ENCODE measurements at regions not wholly inside any gene's neighbourhood (a gene's known extent, or its start where the extent isn't known, plus 50 kb on each side); places are given as distances from the start of the nearest gene placed in this dataset.
A peak's percentile ranks its signal among the peaks of the same experiment; 100 is the strongest.

GRCh38 chr9:18240213-18240612, 233.7 kb upstream of the ADAMTSL1 start:
- Histone ChIP-seq H3K9me3 (ENCODE audit: control extremely low read depth in 1 of 5, control insufficient read depth in 4 of 5, insufficient read depth in 2 of 5, low read depth in 1 of 5, low read length in 4 of 5) (peaks cover 0 to 6% (median 2%) of the 10 kb centered on the region in 5 experiments), H3K4me1 (ENCODE audit: control extremely low read depth in 1 of 4, control insufficient read depth in 4 of 4, insufficient read depth in 4 of 4, low read length in 3 of 4) (no peaks in the 10 kb centered on the region), H3K27me3 (replicated peaks in 2 of 5; ENCODE audit: control insufficient read depth in 4 of 5, insufficient read depth in 5 of 5, low read length in 4 of 5) (peaks cover 0 to 20% (median 2%) of the 10 kb centered on the region in 5 experiments), H3K4me3 (ENCODE audit: control insufficient read depth in 1 of 7, extremely low read depth in 1 of 7, insufficient read depth in 4 of 7, low read depth in 2 of 7, low read length in 6 of 7) (no peak overlapping the region), H3K27ac (ENCODE audit: insufficient read depth in 1 of 2, low read depth in 1 of 2, low read length in 2 of 2, poor library complexity in 1 of 2, severe bottlenecking in 2 of 2) (no peak overlapping the region), H3K36me3 (ENCODE audit: control insufficient read depth in 4 of 4, insufficient read depth in 4 of 4, low read length in 3 of 4) (no peaks in the 10 kb centered on the region)
- WGBS (ENCODE audit: insufficient coverage) = no CpG with 5 or more reads among the region's 2 CpGs
- ChIA-PET CTCF (no interaction called here), POLR2A (no interaction called here)
- no peak for DNase-seq

GRCh38 chr9:18245911-18246310, 228.0 kb upstream of the ADAMTSL1 start:
- no CpG with 5 or more reads among the region's 4 CpGs for WGBS (ENCODE audit: insufficient coverage)
- CTCF ChIA-PET = no interaction called here
- POLR2A ChIA-PET = no interaction called here

DNA sequence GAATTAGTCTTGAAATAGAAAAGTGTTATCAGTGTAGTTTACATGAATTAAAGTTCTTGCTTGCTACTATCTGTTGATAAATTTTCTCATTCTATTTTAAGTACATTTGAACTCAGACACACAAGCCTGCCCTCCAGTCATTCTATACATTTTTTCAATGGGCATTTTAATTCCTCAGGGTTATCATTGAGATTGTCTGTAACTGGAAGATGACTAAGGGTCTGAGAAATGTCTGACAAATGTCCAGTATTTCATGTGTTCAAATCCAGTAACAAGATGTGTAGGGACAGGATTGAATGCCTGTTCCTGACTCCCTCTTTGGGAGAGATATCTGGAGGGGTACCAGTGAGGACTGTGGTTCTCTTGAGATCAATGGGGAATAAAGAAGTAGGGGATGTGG, 223.9 kb upstream of the ADAMTSL1 start:
- Histone ChIP-seq H3K27ac (ENCODE audit: insufficient read depth in 1 of 2, low read depth in 1 of 2, low read length in 2 of 2, poor library complexity in 1 of 2, severe bottlenecking in 2 of 2) (no peak overlapping the region), H3K27me3 (replicated peaks in 2 of 5; ENCODE audit: control insufficient read depth in 4 of 5, insufficient read depth in 5 of 5, low read length in 4 of 5) (peaks cover 3 to 34% (median 12%) of the 10 kb centered on the region in 5 experiments), H3K4me1 (ENCODE audit: control extremely low read depth in 1 of 4, control insufficient read depth in 4 of 4, insufficient read depth in 4 of 4, low read length in 3 of 4) (no peaks in the 10 kb centered on the region), H3K4me3 (ENCODE audit: control insufficient read depth in 1 of 7, extremely low read depth in 1 of 7, insufficient read depth in 4 of 7, low read depth in 2 of 7, low read length in 6 of 7) (no peak overlapping the region), H3K36me3 (ENCODE audit: control insufficient read depth in 4 of 4, insufficient read depth in 4 of 4, low read length in 3 of 4) (no peaks in the 10 kb centered on the region), H3K9me3 (ENCODE audit: control extremely low read depth in 1 of 5, control insufficient read depth in 4 of 5, insufficient read depth in 2 of 5, low read depth in 1 of 5, low read length in 4 of 5) (no peaks in the 10 kb centered on the region)
- ChIA-PET CTCF (no interaction called here), POLR2A (no interaction called here)
- no peak for DNase-seq

More at GRCh38 chr9:18245911-18246310, 228.0 kb upstream of the ADAMTSL1 start:
- H3K9me3 ChIP-seq (ENCODE audit: control extremely low read depth in 1 of 5, control insufficient read depth in 4 of 5, insufficient read depth in 2 of 5, low read depth in 1 of 5, low read length in 4 of 5) = peaks cover 0 to 6% (median 2%) of the 10 kb centered on the region in 5 experiments
- no peak overlapping the region for H3K4me3 ChIP-seq (ENCODE audit: control insufficient read depth in 1 of 7, extremely low read depth in 1 of 7, insufficient read depth in 4 of 7, low read depth in 2 of 7, low read length in 6 of 7)
- no peaks in the 10 kb centered on the region for H3K4me1 ChIP-seq (ENCODE audit: control extremely low read depth in 1 of 4, control insufficient read depth in 4 of 4, insufficient read depth in 4 of 4, low read length in 3 of 4)
- H3K27ac ChIP-seq (ENCODE audit: insufficient read depth in 1 of 2, low read depth in 1 of 2, low read length in 2 of 2, poor library complexity in 1 of 2, severe bottlenecking in 2 of 2) = no peak overlapping the region
- peaks cover 2 to 33% (median 7%) of the 10 kb centered on the region in 5 experiments for H3K27me3 ChIP-seq (replicated peaks in 2 of 5; ENCODE audit: control insufficient read depth in 4 of 5, insufficient read depth in 5 of 5, low read length in 4 of 5)
- no peak for DNase-seq
- no peaks in the 10 kb centered on the region for H3K36me3 ChIP-seq (ENCODE audit: control insufficient read depth in 4 of 4, insufficient read depth in 4 of 4, low read length in 3 of 4)

- ChIA-PET POLR2A (no interaction called here), CTCF (interaction anchor here (0.9 to 1.9 kb wide), 7 partner anchors 11 to 1211 kb away, joined by 3 to 6 read pairs (median 3); no protein-coding TSS in a partner anchor)
- DNase-seq = no peak
- peaks cover 3 to 62% (median 18%) of the 10 kb centered on the region in 5 experiments for H3K27me3 ChIP-seq (replicated peaks in 2 of 5; ENCODE audit: control insufficient read depth in 4 of 5, insufficient read depth in 5 of 5, low read length in 4 of 5)
- H3K36me3 ChIP-seq (ENCODE audit: control insufficient read depth in 4 of 4, insufficient read depth in 4 of 4, low read length in 3 of 4) = no peaks in the 10 kb centered on the region
- no peak overlapping the region for H3K4me3 ChIP-seq (ENCODE audit: control insufficient read depth in 1 of 7, extremely low read depth in 1 of 7, insufficient read depth in 4 of 7, low read depth in 2 of 7, low read length in 6 of 7)
- no peaks in the 10 kb centered on the region for H3K4me1 ChIP-seq (ENCODE audit: control extremely low read depth in 1 of 4, control insufficient read depth in 4 of 4, insufficient read depth in 4 of 4, low read length in 3 of 4)
- WGBS (ENCODE audit: insufficient coverage) = 91% methylated on average over 4 of the region's 9 CpGs
- no peaks in the 10 kb centered on the region for H3K9me3 ChIP-seq (ENCODE audit: control extremely low read depth in 1 of 5, control insufficient read depth in 4 of 5, insufficient read depth in 2 of 5, low read depth in 1 of 5, low read length in 4 of 5)
- no peak overlapping the region for H3K27ac ChIP-seq (ENCODE audit: insufficient read depth in 1 of 2, low read depth in 1 of 2, low read length in 2 of 2, poor library complexity in 1 of 2, severe bottlenecking in 2 of 2)
These were observed 220.0 kb upstream of the ADAMTSL1 start for GRCh38 chr9:18253950-18254349.

DNA sequence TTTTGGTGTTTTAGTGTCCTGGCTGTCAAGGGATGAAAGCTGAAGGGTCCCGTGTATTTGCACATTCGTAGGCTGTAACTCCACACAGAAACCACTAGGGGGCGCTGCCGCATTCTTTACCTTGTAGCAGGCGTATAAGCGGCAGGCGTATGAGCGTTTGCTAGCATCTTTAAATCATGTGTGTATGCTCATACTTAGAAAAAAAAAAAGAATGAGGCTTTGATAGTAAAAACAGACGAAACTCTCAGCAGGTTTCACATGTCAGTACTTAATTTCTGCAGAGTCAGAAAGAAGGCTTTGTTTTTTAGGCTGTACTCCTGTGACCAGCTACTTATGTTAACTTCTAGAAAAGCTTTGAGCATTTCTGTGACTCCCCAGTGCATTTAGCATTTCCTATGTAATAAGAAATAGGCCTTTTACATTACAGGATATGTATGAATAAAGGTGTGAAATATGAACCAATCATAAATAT, 218.8 kb upstream of the ADAMTSL1 start:
- ChIA-PET POLR2A (no interaction called here), CTCF (interaction anchor here (0.6 to 3.4 kb wide), 19 partner anchors 10 to 1202 kb away, joined by 3 to 10 read pairs (median 4); no protein-coding TSS in a partner anchor)
- peaks cover 6 to 67% (median 19%) of the 10 kb centered on the region in 5 experiments for H3K27me3 ChIP-seq (replicated peaks in 2 of 5; ENCODE audit: control insufficient read depth in 4 of 5, insufficient read depth in 5 of 5, low read length in 4 of 5)
- no peaks in the 10 kb centered on the region for H3K36me3 ChIP-seq (ENCODE audit: control insufficient read depth in 4 of 4, insufficient read depth in 4 of 4, low read length in 3 of 4)
- DNase-seq = peak; percentile 75 to 88 (median 81)
- no peaks in the 10 kb centered on the region for H3K4me1 ChIP-seq (ENCODE audit: control extremely low read depth in 1 of 4, control insufficient read depth in 4 of 4, insufficient read depth in 4 of 4, low read length in 3 of 4)
- WGBS (ENCODE audit: insufficient coverage) = 0% methylated on average over 1 of the region's 9 CpGs
- no peak overlapping the region for H3K27ac ChIP-seq (ENCODE audit: insufficient read depth in 1 of 2, low read depth in 1 of 2, low read length in 2 of 2, poor library complexity in 1 of 2, severe bottlenecking in 2 of 2)
- no peak overlapping the region for H3K4me3 ChIP-seq (ENCODE audit: control insufficient read depth in 1 of 7, extremely low read depth in 1 of 7, insufficient read depth in 4 of 7, low read depth in 2 of 7, low read length in 6 of 7)
- no peaks in the 10 kb centered on the region for H3K9me3 ChIP-seq (ENCODE audit: control extremely low read depth in 1 of 5, control insufficient read depth in 4 of 5, insufficient read depth in 2 of 5, low read depth in 1 of 5, low read length in 4 of 5)

GRCh38 chr9:18255747-18256146, 218.2 kb upstream of the ADAMTSL1 start:
- Histone ChIP-seq H3K4me1 (ENCODE audit: control extremely low read depth in 1 of 4, control insufficient read depth in 4 of 4, insufficient read depth in 4 of 4, low read length in 3 of 4) (no peaks in the 10 kb centered on the region), H3K27ac (ENCODE audit: insufficient read depth in 1 of 2, low read depth in 1 of 2, low read length in 2 of 2, poor library complexity in 1 of 2, severe bottlenecking in 2 of 2) (no peak overlapping the region), H3K36me3 (ENCODE audit: control insufficient read depth in 4 of 4, insufficient read depth in 4 of 4, low read length in 3 of 4) (no peaks in the 10 kb centered on the region), H3K9me3 (ENCODE audit: control extremely low read depth in 1 of 5, control insufficient read depth in 4 of 5, insufficient read depth in 2 of 5, low read depth in 1 of 5, low read length in 4 of 5) (no peaks in the 10 kb centered on the region), H3K27me3 (replicated peaks in 2 of 5; ENCODE audit: control insufficient read depth in 4 of 5, insufficient read depth in 5 of 5, low read length in 4 of 5) (peaks cover 7 to 65% (median 19%) of the 10 kb centered on the region in 5 experiments), H3K4me3 (ENCODE audit: control insufficient read depth in 1 of 7, extremely low read depth in 1 of 7, insufficient read depth in 4 of 7, low read depth in 2 of 7, low read length in 6 of 7) (no peak overlapping the region)
- POLR2A ChIA-PET = no interaction called here
- CTCF ChIA-PET = interaction anchor here (0.6 to 3.4 kb wide), 9 partner anchors 11 to 1200 kb away, joined by 3 to 10 read pairs (median 3); no protein-coding TSS in a partner anchor
- WGBS (ENCODE audit: insufficient coverage) = 70% methylated on average over 2 of the region's 4 CpGs
- no peak for DNase-seq

GRCh38 chr9:18256568-18256967, 217.4 kb upstream of the ADAMTSL1 start:
- no peak for DNase-seq
- H3K27me3 ChIP-seq (replicated peaks in 2 of 5; ENCODE audit: control insufficient read depth in 4 of 5, insufficient read depth in 5 of 5, low read length in 4 of 5) = peaks cover 7 to 69% (median 22%) of the 10 kb centered on the region in 5 experiments
- CTCF ChIA-PET = interaction anchor here (0.9 to 3.4 kb wide), 3 partner anchors 10 to 1209 kb away, joined by 3 to 10 read pairs (median 6); no protein-coding TSS in a partner anchor
- H3K4me1 ChIP-seq (ENCODE audit: control extremely low read depth in 1 of 4, control insufficient read depth in 4 of 4, insufficient read depth in 4 of 4, low read length in 3 of 4) = no peaks in the 10 kb centered on the region
- H3K27ac ChIP-seq (ENCODE audit: insufficient read depth in 1 of 2, low read depth in 1 of 2, low read length in 2 of 2, poor library complexity in 1 of 2, severe bottlenecking in 2 of 2) = no peak overlapping the region
- H3K4me3 ChIP-seq (ENCODE audit: control insufficient read depth in 1 of 7, extremely low read depth in 1 of 7, insufficient read depth in 4 of 7, low read depth in 2 of 7, low read length in 6 of 7) = no peak overlapping the region
- WGBS (ENCODE audit: insufficient coverage) = 95% methylated on average over 3 of the region's 3 CpGs
- POLR2A ChIA-PET = no interaction called here
- no peaks in the 10 kb centered on the region for H3K9me3 ChIP-seq (ENCODE audit: control extremely low read depth in 1 of 5, control insufficient read depth in 4 of 5, insufficient read depth in 2 of 5, low read depth in 1 of 5, low read length in 4 of 5)
- no peaks in the 10 kb centered on the region for H3K36me3 ChIP-seq (ENCODE audit: control insufficient read depth in 4 of 4, insufficient read depth in 4 of 4, low read length in 3 of 4)

Measured in common myeloid progenitor, CD34-positive (primary cell).